ENCODE measurements at regions not wholly inside any gene's neighbourhood (a gene's known extent, or its start where the extent isn't known, plus 50 kb on each side); places are given as distances from the start of the nearest gene placed in this dataset.

- no peak for TF ChIP-seq POLR2A (IDR thresholded peaks at IDR 0.05; ENCODE audit: low read depth, low read length)
- FAIRE-seq = no peak
- DNase-seq (ENCODE audit: insufficient read length, low spot score) = no peak
These were observed 2244.0 kb upstream of the ACO1 start for GRCh38 chr9:30140407-30140806.

- no peak for DNase-seq (ENCODE audit: insufficient read length, low spot score)
- no peak for FAIRE-seq
- TF ChIP-seq POLR2A (IDR thresholded peaks at IDR 0.05; ENCODE audit: low read depth, low read length) = no peak
These were observed 2223.9 kb upstream of the ACO1 start for GRCh38 chr9:30160570-30160969.

- no peak for TF ChIP-seq POLR2A (IDR thresholded peaks at IDR 0.05; ENCODE audit: low read depth, low read length)
- DNase-seq (ENCODE audit: insufficient read length, low spot score) = no peak
- FAIRE-seq = no peak
These were observed 2212.2 kb upstream of the ACO1 start for GRCh38 chr9:30172206-30172605.

- TF ChIP-seq POLR2A (IDR thresholded peaks at IDR 0.05; ENCODE audit: low read depth, low read length) = no peak
- DNase-seq (ENCODE audit: insufficient read length, low spot score) (no peak), FAIRE-seq (no peak)
These were observed 2205.8 kb upstream of the ACO1 start for GRCh38 chr9:30178610-30179009.

- DNase-seq (ENCODE audit: insufficient read length, low spot score) (no peak), FAIRE-seq (no peak)
- no peak for TF ChIP-seq POLR2A (IDR thresholded peaks at IDR 0.05; ENCODE audit: low read depth, low read length)
These were observed 2191.0 kb upstream of the ACO1 start for GRCh38 chr9:30193421-30193820.

- FAIRE-seq = no peak
- DNase-seq (ENCODE audit: insufficient read length, low spot score) = no peak
- no peak for TF ChIP-seq POLR2A (IDR thresholded peaks at IDR 0.05; ENCODE audit: low read depth, low read length)
These were observed 2187.5 kb upstream of the ACO1 start for GRCh38 chr9:30196941-30197340.

GRCh38 chr9:30197453-30197852 is 2187.0 kb upstream of the ACO1 start:
- no peak for TF ChIP-seq POLR2A (IDR thresholded peaks at IDR 0.05; ENCODE audit: low read depth, low read length)
- DNase-seq (ENCODE audit: insufficient read length, low spot score) = no peak
- no peak for FAIRE-seq

GRCh38 chr9:30197954-30198353 is 2186.5 kb upstream of the ACO1 start:
- DNase-seq (ENCODE audit: insufficient read length, low spot score) (no peak), FAIRE-seq (no peak)
- TF ChIP-seq POLR2A (IDR thresholded peaks at IDR 0.05; ENCODE audit: low read depth, low read length) = no peak

- FAIRE-seq (no peak), DNase-seq (ENCODE audit: insufficient read length, low spot score) (no peak)
- TF ChIP-seq POLR2A (IDR thresholded peaks at IDR 0.05; ENCODE audit: low read depth, low read length) = no peak
These were observed 2185.8 kb upstream of the ACO1 start for GRCh38 chr9:30198463-30199309.

- no peak for DNase-seq (ENCODE audit: insufficient read length, low spot score)
- no peak for FAIRE-seq
- no peak for TF ChIP-seq POLR2A (IDR thresholded peaks at IDR 0.05; ENCODE audit: low read depth, low read length)
These were observed 2183.4 kb upstream of the ACO1 start for GRCh38 chr9:30201024-30201423.

- FAIRE-seq (no peak), DNase-seq (ENCODE audit: insufficient read length, low spot score) (no peak)
- TF ChIP-seq POLR2A (IDR thresholded peaks at IDR 0.05; ENCODE audit: low read depth, low read length) = no peak
These were observed 2149.4 kb upstream of the ACO1 start for GRCh38 chr9:30235068-30235467.

GRCh38 chr9:30235564-30235963 is 2148.9 kb upstream of the ACO1 start:
- no peak for DNase-seq (ENCODE audit: insufficient read length, low spot score)
- FAIRE-seq = no peak
- no peak for TF ChIP-seq POLR2A (IDR thresholded peaks at IDR 0.05; ENCODE audit: low read depth, low read length)

GRCh38 chr9:30239878-30240277 is 2144.6 kb upstream of the ACO1 start:
- no peak for TF ChIP-seq POLR2A (IDR thresholded peaks at IDR 0.05; ENCODE audit: low read depth, low read length)
- FAIRE-seq (no peak), DNase-seq (ENCODE audit: insufficient read length, low spot score) (no peak)

GRCh38 chr9:30243467-30243866 is 2141.0 kb upstream of the ACO1 start:
- DNase-seq (ENCODE audit: insufficient read length, low spot score) (no peak), FAIRE-seq (no peak)
- TF ChIP-seq POLR2A (IDR thresholded peaks at IDR 0.05; ENCODE audit: low read depth, low read length) = no peak

- DNase-seq (ENCODE audit: insufficient read length, low spot score) (no peak), FAIRE-seq (no peak)
- TF ChIP-seq POLR2A (IDR thresholded peaks at IDR 0.05; ENCODE audit: low read depth, low read length) = no peak
These were observed 2139.6 kb upstream of the ACO1 start for GRCh38 chr9:30244877-30245276.

Measured in H54 (cell line).